KOPT-K1 (cell line): ENCODE measurements at regions not wholly inside any gene's neighbourhood (a gene's known extent, or its start where the extent isn't known, plus 50 kb on each side); places are given as distances from the start of the nearest gene placed in this dataset.
A peak's percentile ranks its signal among the peaks of the same experiment; 100 is the strongest.
"Not testable (repeated sequence)": the region's sequence is repeated elsewhere in the genome, so short reads cannot be mapped to it uniquely, and the experiment has no call there.

Source experiments
- H3K27ac ChIP-seq: fragments of 200-600 bp; sonication (generic); 2 replicates; pipeline ENCODE4 v1.5.1; 2016; ENCODE audit warnings: antibody characterized with exemption, mild to moderate bottlenecking, low read depth, low read length; ENCODE audit not compliant: poor library complexity, severe bottlenecking
- H3K36me3 ChIP-seq: fragments of 200-600 bp; sonication (generic); 2 replicates; pipeline ENCODE4 v1.5.1; 2017; ENCODE audit warnings: antibody characterized with exemption, mild to moderate bottlenecking, low read length, moderate library complexity; ENCODE audit not compliant: insufficient read depth
- H3K9me3 ChIP-seq: fragments of 200-600 bp; sonication (generic); 2 replicates; pipeline ENCODE4 v1.5.1; 2017; ENCODE audit warnings: antibody characterized with exemption, low read length, mild to moderate bottlenecking; ENCODE audit not compliant: insufficient read depth, poor library complexity, severe bottlenecking

DNA sequence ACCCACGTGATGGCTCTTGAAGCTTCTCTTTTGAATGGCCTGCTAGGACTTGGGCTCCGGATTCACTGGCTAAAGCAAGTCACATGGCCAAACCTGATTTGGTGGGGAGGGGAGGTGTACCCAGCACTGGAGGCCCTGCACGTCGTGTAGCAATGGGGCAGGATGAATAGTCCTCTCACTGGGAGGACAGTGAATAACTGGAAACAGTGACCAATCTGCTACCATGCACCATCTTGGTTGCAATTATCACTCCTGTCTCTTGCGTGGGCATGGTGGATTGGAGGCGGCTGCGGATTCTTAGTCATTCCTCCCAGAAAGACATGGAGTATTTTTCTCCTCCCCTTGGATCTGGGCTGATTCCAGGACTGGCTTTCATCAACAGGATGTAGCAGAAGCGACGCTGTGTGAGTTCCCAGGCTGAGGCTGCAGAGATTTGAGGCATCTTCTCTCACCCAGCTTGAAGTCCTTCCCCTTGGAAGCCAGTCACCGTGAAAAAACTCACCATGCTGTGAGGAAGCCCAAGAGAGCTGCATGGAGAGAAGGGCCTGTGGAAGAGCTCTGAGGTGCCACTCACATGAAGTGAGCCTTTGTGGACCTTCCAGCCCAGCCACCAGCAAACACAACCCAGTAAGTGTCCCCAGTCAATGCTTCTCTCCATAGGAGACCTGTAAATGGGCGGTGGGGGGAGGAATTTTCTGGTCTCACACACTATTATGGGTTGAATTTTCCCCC lies 70.4 kb downstream of the IGLL1 start:
- Histone ChIP-seq H3K36me3 (no peaks in the 10 kb centered on the region), H3K9me3 (no peaks in the 10 kb centered on the region), H3K27ac (no peak overlapping the region)

DNA sequence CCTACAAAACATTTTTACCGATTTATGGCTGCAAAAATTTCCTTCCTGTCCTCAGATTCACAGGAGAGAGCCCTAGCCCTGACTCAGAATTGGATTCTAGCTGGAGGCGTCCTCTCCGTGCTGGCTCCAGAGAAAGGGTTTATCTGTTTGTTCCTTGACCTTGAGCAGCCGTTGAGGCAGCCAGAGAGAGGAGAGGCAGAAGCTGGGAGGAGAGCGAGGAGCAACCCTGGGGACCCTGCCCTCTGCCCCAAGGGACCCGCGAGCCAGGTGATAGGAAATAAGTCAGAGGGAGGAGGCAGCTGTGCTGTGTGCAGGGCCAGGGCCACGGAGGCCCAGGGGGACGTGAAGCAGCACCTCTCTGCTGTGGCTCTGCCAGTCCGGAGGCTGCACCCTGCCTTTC lies 75.6 kb downstream of the IGLL1 start:
- peak overlapping the region; percentile 50 for H3K27ac ChIP-seq

DNA sequence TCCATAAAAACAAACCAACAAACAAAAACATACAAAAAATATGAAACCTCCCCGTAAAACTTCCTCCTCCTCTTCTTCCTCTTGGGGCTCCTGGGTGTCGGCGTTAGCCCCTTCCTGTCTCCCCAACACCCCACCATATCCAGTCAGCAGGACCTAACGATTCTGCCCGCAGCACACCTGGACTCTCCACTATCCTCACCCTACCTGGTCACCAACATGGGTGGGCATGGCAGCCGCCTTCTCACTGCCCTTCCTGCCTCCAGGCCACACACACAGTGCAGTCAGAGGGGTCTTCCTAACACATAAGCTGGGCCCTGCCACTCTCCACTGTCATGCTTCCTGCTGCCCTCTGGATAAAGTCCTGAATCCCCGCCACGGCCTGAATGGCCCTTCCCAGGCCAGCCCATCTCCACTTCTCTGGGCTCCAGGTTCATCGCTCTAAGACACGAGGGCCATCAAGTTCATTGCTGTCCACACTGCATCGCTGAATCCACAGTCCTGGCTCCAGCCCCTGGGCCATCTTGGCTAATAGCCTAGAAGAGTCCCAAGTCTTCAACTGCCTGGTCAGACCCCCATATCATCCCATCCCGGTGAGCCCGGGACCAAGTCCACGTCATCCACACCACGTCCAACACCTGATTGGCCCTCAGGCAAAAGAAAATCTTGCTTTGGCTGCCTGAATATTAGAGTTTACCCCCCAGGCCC lies 76.2 kb downstream of the IGLL1 start:
- Histone ChIP-seq H3K9me3 (no peaks in the 10 kb centered on the region), H3K27ac (peak overlapping the region; percentile 50), H3K36me3 (no peaks in the 10 kb centered on the region)

More for the DNA sequence above, 75.6 kb downstream of the IGLL1 start:
- H3K36me3 ChIP-seq, result no peaks in the 10 kb centered on the region
- no peaks in the 10 kb centered on the region for H3K9me3 ChIP-seq

DNA sequence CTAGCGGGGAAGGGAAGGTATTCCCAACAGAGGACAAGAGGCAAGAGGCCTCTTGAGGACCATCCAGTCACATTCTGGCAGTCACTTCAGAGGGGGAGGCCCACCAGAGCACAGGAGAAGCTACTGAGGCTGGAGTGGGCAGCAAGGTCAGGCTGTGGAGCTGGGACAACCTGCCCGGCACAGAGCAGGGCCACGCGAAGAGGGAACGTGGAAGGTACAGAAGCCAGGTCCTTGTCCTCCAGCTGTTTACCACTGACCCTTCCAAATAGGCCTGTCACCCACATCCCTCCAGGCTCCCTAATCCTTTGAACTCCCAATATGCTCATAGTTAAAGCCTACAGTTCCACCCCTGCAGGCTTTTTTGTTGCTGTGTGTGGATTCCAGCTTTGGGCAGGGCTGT lies 76.9 kb downstream of the IGLL1 start:
- Histone ChIP-seq H3K36me3 (no peaks in the 10 kb centered on the region), H3K27ac (no peak overlapping the region), H3K9me3 (no peaks in the 10 kb centered on the region)

DNA sequence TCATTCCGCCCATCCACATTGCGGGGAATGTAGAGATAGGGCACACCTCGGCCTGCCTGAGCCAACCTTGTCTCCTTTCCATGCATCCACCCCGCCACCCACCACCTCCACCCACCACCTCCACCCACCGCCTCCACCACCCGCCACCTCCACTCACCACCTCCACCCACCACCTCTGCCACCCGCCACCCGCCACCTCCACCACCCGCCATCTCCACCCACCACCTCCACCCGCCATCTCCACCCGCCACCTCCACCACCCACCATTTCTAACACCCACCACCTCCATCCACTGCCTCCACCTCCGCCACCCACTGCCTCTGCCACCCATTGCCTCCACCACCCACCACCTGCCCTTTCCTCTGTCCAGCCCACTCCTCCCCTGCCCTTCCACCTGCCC lies 78.4 kb downstream of the IGLL1 start:
- Histone ChIP-seq H3K9me3 (no peaks in the 10 kb centered on the region), H3K27ac (peak overlapping the region; percentile 23), H3K36me3 (no peaks in the 10 kb centered on the region)

DNA sequence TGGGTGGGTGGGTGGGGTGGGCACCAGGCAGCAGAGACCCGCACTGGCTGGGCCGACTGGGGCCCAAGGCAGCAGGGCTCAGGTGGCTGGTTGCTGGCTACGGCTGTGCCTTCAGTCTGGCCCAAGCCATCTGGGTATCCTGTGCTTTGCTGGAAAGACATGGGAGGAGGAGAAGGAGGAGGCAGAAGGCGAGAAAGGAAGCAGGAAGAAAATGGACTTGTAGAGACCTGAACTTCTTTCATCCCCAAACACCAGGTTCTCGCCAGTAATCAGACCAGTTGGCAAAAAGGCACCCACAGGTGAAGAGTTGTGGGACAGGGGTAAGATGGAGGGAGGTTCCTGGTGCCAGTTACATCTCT lies 78.8 kb downstream of the IGLL1 start:
- H3K9me3 ChIP-seq, result no peaks in the 10 kb centered on the region
- peak overlapping the region; percentile 23 for H3K27ac ChIP-seq
- no peaks in the 10 kb centered on the region for H3K36me3 ChIP-seq

DNA sequence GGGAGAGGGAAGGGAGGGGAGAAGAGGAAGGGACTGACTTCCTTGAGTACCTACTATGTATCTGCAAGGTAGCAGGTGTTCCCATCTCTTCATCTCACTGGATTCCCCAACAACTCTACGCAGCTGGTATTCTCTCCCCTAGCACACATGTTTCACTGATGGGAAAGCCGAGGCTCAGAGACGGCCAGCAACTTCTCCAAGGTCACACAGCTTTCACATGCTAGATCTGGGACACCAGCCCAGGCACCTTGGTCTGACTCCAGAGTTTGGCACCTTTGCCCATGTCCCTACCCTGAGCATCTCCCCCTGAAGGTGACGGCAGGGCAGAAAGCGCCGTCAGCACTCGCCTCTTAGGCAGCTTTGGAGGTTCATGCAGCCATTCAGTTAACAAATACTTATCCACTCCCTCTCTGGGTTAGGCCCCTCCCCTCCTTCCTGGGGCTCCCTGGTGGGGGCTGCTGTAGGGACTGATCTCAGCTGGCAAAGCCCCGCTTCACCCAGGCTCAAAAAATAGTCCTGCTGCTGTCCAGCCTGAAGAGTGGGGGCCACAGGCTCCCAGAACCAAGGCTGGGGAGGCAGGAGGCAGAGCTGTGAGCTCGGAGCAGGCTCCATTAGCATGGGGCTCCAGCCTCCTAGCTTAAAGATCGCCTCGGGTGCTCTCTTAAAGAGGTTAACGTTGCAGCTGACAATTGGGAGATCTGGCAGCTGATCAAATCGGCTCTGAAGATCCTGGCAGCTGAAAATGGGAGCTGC lies 79.4 kb downstream of the IGLL1 start:
- Histone ChIP-seq H3K36me3 (no peaks in the 10 kb centered on the region), H3K9me3 (no peaks in the 10 kb centered on the region), H3K27ac (peak overlapping the region; percentile 50)

DNA sequence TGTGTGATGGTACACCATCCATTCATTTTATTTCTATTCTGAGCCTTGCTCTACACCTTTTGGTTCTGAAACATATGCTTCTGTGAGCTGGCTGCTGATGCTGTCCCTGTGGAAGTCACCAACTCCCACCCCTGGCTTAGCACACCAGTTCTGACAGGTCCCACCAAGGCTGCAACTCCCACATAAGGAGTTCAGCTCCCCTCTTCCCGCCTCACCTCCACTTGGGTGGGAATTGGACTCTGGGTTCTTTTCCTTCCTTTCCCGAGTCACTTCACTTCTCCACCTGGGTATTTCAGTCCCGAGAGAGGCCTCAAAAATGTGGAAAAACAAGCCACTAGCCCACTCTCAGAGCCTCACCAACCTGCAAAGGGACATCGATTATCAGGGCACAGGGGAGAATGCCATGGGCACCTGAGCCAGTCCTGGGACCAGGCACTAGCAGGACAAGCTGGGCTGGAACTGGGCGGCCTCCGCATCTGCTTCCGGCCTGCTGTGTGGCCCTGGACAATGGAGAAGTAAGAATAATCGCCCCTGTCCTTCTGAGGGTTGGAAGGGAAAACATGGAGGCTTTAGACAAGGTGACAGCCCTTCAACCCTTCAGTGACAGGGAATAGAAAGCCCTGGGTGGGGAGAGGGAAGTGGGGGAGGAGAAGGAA lies 80.1 kb downstream of the IGLL1 start:
- Histone ChIP-seq H3K36me3 (no peaks in the 10 kb centered on the region), H3K9me3 (no peaks in the 10 kb centered on the region), H3K27ac (peak overlapping the region; percentile 50)

DNA sequence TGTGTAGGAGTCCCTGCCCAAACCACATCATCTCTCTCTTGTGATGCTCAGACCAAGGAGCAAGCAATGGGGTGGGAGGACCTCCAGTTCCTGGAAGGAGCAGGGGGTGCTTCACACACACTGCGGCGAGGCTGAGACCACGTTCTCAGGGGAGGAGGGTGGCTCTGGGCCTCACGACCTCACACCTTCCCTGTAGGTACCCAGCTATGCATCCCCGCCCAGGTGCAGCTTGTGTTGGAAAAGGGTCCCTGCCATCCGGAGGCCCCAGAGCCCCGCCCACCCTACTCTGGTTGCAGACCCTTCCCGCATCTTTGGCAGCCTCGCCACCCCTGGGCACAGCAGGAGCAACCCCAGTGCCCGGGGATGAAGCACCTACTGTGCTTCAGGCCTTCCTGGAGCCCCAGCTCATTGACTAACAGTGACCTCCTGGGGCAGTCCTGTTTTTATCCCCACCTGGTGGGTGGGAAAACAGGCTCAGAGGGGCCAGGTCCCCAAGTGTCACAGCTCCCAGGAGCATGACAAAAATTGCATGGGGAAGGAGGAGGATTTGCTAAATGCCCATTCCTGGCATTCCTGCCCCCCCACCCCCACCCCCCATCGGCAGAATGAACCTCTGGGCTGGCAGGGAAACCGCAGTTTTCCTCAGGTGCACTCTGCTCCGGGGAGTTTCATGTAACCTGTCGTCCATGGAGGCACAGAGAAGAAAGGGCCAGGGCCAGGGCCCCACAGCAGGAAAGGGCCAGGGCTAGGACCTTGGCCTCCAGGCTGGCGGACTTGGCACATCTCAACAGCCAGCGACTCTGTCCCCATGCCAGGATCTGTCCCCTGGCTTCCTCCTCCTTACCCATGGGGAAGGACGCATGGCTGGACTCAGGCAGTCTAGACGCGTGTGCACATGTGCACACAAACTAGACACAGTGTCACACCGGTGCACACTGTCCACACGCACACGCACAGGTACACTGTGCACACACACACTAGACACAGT lies 81.0 kb downstream of the IGLL1 start:
- Histone ChIP-seq H3K9me3 (no peaks in the 10 kb centered on the region), H3K27ac (peak overlapping the region; percentile 50), H3K36me3 (no peaks in the 10 kb centered on the region)

DNA sequence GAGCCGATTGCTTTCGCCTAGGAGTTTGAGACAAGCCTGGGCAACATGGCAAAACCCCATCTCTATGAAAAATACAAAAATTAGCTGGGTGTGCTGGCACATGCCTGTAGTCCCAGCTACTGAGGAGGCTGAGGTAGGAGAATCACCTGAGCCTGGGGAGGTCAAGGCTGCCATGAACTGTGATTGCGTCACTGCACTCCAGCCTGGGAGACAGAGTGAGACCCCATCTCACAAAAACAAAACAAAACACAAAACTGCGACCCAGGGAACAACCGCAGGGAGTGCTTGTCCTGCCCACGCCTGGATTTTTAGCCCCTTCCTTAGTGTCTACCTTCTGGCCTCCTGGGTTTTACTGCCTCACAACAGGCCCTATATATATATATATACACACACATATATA lies 82.2 kb downstream of the IGLL1 start:
- peak overlapping the region; percentile 69 for H3K27ac ChIP-seq
- not testable (repeated sequence) for H3K36me3 ChIP-seq, H3K9me3 ChIP-seq

DNA sequence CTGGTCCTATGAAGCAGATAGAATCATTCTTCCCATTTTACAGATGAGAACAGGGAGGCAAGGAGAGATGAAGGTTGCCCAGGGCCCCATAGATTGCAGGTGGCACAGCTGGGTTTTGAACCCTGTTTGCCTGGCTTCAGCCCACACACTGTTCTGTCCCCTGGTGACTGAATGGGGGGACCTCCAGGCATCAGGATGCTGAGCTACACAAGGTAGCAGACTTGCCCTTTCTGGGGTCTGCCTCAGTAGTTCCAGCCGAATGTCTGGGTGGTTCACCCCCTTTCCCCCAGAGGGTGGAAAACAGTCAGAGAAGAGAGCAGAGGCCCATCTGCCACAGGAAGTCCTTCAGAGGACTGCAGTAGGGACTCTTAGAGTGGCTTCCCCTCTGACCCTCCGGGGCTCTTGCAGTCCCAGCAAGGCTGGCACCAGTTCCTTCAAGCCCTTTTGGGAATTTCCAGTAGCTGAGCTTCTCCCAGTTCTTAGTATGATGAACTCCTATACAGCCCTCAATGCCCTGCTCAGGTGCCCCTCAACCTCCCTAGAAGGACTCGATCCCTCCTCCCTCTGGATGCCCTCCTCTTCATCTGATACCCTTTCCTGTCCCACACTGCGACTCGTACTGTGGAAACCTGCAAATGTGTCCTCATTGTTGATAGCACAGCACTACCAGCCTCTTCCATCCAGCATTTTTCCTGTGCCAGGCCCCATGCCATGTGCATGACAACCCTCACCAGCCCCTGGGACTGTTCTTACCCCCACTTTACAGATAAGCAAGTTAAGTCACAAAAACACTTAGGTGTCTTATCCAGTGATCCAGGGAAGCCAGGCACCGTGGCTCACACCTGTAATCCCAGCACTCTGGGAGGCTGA lies 82.8 kb downstream of the IGLL1 start:
- Histone ChIP-seq H3K9me3 (no peaks in the 10 kb centered on the region), H3K36me3 (no peaks in the 10 kb centered on the region), H3K27ac (peak overlapping the region; percentile 69)

DNA sequence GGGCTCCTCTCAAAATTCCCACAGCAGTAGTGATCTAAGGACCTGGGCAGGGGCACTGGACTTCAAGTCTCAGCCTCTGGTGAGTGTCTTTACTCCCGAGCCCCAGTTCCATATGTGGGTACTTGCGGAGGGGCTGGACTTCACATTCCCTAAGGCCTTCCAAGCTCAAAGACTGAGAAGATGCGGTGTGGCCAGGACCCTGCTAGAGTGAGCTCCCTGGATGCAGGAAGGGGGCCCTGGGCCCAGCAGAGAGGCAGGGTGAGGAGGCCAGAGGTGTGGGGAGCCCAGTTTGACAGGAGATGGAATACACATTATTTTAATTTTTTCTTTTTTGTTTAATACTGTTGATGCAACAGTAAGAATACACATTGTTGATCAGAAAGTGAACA lies 83.7 kb downstream of the IGLL1 start:
- H3K9me3 ChIP-seq, result no peaks in the 10 kb centered on the region
- peak overlapping the region; percentile 69 for H3K27ac ChIP-seq
- H3K36me3 ChIP-seq, result no peaks in the 10 kb centered on the region

DNA sequence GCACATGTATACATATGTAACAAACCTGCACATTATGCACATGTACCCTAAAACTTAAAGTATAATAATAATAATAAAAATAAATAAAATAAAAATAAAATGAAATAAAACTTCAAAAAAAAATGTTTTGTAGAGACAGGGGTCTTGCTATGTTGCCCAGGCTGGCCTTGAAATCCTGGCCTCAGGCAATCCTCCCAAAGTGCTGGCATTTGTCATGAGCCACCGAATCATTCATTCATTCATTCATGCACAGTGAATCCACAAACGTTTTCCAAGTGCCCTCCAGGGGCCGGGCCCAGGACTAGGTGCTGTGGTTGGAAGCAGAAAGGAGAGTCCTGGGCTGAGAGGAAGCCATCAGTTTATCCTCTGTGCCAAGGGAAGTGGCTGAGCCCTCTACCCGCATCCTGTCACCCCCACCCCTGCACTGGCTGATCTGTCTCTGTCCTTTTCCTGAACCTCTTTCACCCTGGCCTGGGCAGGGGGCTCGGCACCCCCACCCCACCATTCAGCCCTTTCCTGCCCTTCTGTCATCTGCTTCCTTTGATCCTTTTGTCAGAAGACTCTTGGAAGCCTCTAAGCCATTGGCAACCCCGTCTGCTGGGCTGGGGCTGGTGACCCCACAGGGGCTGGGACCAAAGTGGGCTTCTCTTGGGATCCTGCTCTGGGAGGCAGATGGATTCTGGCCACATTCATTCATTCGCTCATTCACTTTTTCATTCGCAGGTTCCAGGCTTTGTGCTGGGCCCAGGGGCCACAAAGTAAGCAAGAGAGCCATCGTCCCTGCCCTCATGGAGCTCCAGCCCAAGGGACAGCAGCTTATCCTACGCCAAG lies 84.3 kb downstream of the IGLL1 start:
- no peaks in the 10 kb centered on the region for H3K9me3 ChIP-seq
- H3K36me3 ChIP-seq, result no peaks in the 10 kb centered on the region
- peak overlapping the region; percentile 69 for H3K27ac ChIP-seq
